Activated naive CD8-positive, alpha-beta T cell treated with anti-CD3 and anti-CD28 coated beads for 36 hours (primary cell): ENCODE measurements at regions not wholly inside any gene's neighbourhood (a gene's known extent, or its start where the extent isn't known, plus 50 kb on each side); places are given as distances from the start of the nearest gene placed in this dataset.

Experiments
- DNase-seq: peaks from one replicate; pipeline ENCODE4 v3.0.0; 2021
- H3K27ac Mint-ChIP-seq: one replicate; pipeline ENCODE4 v1.8.0; 2022; ENCODE audit warnings: mild to moderate bottlenecking, moderate library complexity, mixed read lengths
- H3K27me3 Mint-ChIP-seq: one replicate; pipeline ENCODE4 v1.8.0; 2022; ENCODE audit warnings: mild to moderate bottlenecking, mixed read lengths
- H3K36me3 Mint-ChIP-seq: one replicate; pipeline ENCODE4 v1.8.0; 2021; ENCODE audit warnings: mild to moderate bottlenecking, mixed read lengths
- H3K4me1 Mint-ChIP-seq: one replicate; pipeline ENCODE4 v1.8.0; 2021; ENCODE audit warnings: mixed read lengths
- H3K4me3 Mint-ChIP-seq: one replicate; pipeline ENCODE4 v1.8.0; 2022; ENCODE audit warnings: mild to moderate bottlenecking, moderate library complexity, mixed read lengths
- H3K9me3 Mint-ChIP-seq: one replicate; pipeline ENCODE4 v1.8.0; 2022; ENCODE audit warnings: mixed read lengths

DNA sequence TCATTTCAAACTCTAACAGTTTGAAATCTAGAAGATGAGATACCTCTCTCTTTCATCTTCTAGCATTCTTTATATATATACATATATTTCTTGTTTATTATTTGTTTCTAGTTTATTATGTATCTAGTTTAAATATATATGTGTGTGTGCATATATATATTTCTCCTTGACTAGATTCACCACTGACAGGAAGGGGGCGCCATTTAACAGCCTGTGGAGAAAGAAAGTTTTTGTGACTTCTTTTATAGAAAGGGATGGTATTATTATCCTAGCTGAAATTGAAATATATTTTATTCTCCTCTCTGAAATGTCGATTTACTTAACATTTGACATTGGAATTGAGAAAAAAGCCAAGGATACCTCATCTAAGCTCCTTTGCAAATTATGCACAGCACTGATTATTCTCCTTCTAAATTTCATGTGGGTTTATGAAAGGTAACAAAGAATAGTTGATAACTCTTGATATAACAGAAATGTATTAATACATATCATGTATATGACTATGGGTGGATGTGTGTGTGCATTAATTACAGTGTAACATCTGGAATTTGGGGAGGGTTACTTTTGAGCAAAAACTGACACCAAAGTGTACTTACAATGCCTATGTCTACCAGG is 160.7 kb upstream of the NT5C1B start:
- DNase-seq: peak; percentile 29
- Mint-ChIP-seq H3K4me1 (no peaks in the 10 kb centered on the region), H3K4me3 (no peak overlapping the region), H3K9me3 (no peaks in the 10 kb centered on the region), H3K27ac (no peak overlapping the region), H3K27me3 (no peaks in the 10 kb centered on the region), H3K36me3 (no peaks in the 10 kb centered on the region)

DNA sequence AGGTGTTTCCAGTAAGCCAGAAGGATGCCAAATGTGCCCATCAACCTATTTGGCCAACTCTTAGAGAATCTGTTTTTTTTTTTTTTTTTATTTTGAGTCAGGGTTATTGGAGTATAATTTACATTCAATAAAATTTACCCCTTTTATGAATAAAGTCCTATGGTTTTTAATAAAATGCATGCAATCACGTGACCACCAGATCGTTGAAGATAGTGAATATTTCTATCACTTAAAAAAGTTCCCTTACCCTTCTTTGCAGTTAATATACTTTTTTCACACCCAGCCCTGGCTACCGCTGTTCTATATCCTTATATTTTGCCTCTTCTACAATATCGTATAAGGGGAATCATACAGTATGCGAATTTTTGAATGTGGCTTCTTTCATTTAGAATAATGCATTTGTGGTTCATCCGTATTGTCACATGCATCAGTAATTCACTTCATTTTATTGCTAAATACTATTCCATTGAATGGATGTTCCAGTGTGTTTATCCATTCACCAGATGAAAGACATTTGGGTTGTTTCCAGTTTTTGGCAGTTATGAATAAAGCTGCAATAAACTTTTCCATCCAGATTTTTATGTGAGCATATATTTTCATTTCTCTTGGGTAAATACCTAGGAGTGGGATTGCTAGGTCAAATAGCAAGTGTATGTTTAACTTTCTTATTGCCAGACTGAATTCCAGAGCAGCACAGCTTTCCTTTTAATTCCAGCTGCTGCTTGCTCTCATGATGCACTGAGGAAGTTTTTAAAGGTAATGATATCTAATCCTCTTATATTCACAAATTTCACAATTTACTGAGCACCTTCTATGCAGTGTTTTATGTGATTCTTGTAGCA is 156.3 kb upstream of the NT5C1B start:
- no peaks in the 10 kb centered on the region for H3K36me3 Mint-ChIP-seq
- H3K4me1 Mint-ChIP-seq: no peaks in the 10 kb centered on the region
- H3K27ac Mint-ChIP-seq: no peak overlapping the region
- no peaks in the 10 kb centered on the region for H3K9me3 Mint-ChIP-seq
- H3K27me3 Mint-ChIP-seq: no peaks in the 10 kb centered on the region
- no peak for DNase-seq
- H3K4me3 Mint-ChIP-seq: no peak overlapping the region

DNA sequence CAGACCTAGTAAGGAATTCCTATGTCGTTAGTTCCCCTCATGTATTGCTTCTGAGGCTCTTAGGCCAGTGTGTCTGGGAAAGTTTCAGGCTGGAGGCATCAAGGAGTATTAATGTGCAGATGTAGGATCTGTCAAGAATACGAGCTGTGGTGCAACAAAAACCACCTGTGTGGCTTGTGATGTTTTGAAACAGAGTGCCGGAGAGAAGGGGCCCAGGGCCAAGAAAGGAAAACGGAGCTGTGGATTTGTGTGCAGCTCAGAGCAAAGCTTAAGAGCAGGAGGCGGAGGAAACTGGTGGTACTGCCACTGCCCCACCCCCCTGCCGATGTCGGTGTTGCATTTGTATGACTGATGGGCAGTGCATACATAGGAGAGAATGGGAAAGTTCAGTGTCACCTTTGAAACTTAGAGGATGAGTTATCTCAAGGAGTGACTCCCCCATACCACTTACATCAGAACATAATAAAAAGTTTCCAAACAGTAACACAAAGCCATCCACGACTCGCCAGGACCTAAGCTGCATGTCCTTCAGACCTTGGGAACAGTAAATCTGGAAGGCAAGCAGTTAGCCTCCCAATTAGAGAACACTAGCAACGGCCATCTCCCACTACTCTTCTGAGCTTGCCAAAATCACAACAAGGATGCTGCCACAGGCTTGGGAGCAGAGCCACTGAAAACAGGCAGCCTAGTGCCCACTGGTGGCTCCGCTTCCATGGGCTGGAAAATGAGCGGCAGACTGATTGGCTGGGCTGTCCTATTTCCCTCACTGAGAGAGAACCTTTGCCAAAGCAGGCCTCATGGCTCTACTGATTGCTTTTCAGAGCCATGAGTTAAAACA is 152.7 kb upstream of the NT5C1B start:
- no peak overlapping the region for H3K4me3 Mint-ChIP-seq
- H3K4me1 Mint-ChIP-seq: no peaks in the 10 kb centered on the region
- H3K27me3 Mint-ChIP-seq: no peaks in the 10 kb centered on the region
- no peaks in the 10 kb centered on the region for H3K9me3 Mint-ChIP-seq
- H3K36me3 Mint-ChIP-seq: no peaks in the 10 kb centered on the region
- no peak for DNase-seq
- no peak overlapping the region for H3K27ac Mint-ChIP-seq

DNA sequence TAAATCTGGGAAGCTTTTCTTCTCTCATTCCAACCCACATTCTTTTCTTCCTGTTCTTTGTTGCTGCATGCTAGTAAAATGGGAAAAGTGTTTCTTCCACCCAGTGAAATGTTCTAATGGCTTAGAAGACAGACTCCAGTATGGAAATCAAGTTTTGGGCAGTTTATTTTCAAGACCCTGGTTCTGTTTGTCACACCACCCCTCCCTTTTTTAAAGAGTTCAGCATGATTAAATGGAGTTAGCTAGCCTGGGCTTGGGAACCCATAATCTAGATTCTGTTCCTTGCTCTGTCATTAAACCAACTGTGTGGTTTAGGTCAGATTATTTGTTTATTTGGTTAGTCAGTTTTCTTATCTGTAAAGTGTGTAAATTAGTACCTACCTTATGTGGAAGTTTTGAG is 151.8 kb upstream of the NT5C1B start:
- H3K36me3 Mint-ChIP-seq: peaks cover 6% of the 10 kb centered on the region
- H3K9me3 Mint-ChIP-seq: peaks cover 7% of the 10 kb centered on the region
- DNase-seq: no peak
- H3K4me1 Mint-ChIP-seq: no peaks in the 10 kb centered on the region
- H3K27me3 Mint-ChIP-seq: no peaks in the 10 kb centered on the region
- H3K4me3 Mint-ChIP-seq: no peak overlapping the region
- H3K27ac Mint-ChIP-seq: no peak overlapping the region

DNA sequence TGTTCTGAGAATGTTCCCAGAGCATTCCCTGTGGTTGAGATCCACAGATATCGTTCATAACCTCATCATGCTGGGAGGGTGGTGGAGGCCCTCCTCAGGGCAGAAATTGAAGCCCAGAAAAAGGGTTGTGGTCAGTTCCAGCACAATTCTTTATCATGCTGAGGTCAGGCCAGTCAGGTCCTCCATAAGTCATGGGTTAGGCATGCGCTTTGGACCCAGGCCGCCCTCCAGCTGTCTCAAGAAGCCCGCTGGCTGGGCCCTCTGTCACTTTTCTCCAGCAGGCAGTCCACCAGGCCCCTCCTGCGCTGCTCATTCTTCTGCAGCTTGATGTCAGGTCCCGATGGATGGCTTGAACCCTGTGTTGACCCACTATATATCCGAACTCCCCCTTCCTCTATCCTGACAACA is 151.1 kb upstream of the NT5C1B start:
- DNase-seq: no peak
- H3K4me3 Mint-ChIP-seq: no peak overlapping the region
- no peaks in the 10 kb centered on the region for H3K27me3 Mint-ChIP-seq
- no peak overlapping the region for H3K27ac Mint-ChIP-seq
- no peaks in the 10 kb centered on the region for H3K4me1 Mint-ChIP-seq
- peaks cover 6% of the 10 kb centered on the region for H3K36me3 Mint-ChIP-seq
- peaks cover 10% of the 10 kb centered on the region for H3K9me3 Mint-ChIP-seq

DNA sequence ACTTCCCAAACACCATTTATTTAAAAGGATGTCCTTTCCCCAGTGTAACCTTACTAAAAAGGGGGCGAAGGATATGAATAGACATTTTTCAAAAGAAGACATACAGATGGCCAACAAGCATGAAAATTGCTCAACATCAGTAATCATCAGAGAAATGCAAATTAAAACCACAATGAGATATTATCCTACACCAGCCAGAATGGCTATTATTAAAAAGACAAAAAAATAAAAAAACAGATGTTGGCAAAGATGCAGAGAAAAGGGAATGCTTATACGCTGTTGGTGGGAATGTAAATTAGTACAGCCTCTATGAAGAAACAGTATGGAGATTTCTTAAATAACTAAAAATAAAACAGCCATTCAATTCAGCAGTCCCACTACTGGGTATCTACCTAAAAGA is 142.3 kb upstream of the NT5C1B start:
- H3K4me1 Mint-ChIP-seq: no peaks in the 10 kb centered on the region
- H3K4me3 Mint-ChIP-seq: no peak overlapping the region
- no peak overlapping the region for H3K27ac Mint-ChIP-seq
- H3K27me3 Mint-ChIP-seq: no peaks in the 10 kb centered on the region
- H3K9me3 Mint-ChIP-seq: peaks cover 12% of the 10 kb centered on the region
- H3K36me3 Mint-ChIP-seq: peaks cover 3% of the 10 kb centered on the region
- no peak for DNase-seq

DNA sequence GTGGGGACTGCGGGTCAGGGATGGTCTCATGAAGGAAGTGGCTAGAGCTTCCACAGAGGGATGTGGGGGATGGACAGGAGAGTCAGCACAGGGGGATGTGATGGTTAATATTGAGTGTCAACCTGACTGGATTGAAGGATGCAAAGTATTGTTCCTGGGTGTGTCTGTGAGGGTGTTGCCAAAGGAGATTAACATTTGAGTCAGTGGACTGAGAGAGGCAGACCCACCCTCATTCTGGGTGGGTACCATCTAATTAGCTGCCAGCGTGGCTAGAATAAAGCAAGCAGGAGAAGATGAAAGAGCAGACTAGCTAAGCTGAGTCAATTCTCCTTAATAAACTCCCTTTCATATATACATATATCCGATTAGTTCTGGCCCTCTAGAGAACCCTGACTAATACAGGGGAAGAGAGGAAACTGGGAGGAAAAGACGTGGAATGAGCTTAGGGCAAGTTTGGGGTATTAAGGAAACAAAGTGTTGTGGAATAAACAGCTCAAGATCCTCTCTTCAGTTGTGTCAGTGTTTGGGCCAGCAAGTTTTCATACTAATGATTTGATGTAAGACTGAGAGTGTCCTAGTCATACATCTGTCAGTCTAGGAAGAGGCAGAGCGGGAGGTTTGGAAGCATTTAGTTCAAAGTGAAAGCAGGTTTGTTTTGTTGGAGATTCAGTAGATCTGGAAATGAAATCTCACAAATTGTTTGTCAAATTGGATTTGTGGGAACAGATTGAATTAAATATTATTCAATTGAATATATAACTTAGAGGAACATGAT is 135.2 kb upstream of the NT5C1B start:
- no peak for DNase-seq
- Mint-ChIP-seq H3K27me3 (no peaks in the 10 kb centered on the region), H3K27ac (no peak overlapping the region), H3K4me1 (no peaks in the 10 kb centered on the region), H3K4me3 (no peak overlapping the region), H3K9me3 (no peaks in the 10 kb centered on the region), H3K36me3 (peaks cover 7% of the 10 kb centered on the region)

DNA sequence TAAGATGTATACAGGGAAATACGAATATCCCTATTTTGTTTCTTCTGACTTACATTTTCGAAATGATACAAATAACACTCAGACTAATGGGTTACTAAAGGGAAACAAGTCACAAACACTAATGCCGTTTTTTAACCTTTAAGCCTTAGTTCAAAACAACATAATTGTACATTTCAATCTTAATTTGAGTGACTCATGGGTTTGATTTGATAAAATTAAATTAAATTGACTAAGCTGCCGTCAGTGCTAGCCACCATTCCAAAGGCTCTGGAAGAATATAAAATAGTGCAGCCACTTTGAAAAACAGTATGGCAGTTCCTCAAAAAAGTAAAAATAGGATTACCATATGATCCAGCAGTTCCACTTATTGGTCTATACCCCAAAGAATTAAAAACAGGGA is 133.8 kb upstream of the NT5C1B start:
- H3K9me3 Mint-ChIP-seq: no peaks in the 10 kb centered on the region
- peaks cover 7% of the 10 kb centered on the region for H3K36me3 Mint-ChIP-seq
- H3K4me1 Mint-ChIP-seq: no peaks in the 10 kb centered on the region
- no peak overlapping the region for H3K27ac Mint-ChIP-seq
- no peaks in the 10 kb centered on the region for H3K27me3 Mint-ChIP-seq
- no peak for DNase-seq
- no peak overlapping the region for H3K4me3 Mint-ChIP-seq

DNA sequence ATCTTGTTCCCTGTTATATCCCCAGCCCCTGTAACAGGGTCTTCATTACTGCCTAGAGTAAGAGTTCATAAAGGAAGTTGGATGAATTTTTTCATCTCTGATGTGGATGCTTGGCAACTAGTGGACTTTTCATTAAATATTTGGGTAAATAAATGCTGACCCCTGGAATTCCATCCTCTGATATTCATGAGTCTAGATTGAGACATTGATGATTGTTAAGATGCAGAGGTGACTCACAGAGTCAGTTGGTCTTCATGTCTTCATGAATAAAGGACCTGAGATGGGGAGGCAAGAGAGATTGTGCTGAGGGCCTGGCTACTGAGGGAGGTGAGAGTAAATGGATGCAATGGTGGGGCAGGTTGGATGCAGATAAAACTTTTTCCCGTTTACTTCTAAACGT is 132.7 kb upstream of the NT5C1B start:
- no peaks in the 10 kb centered on the region for H3K27me3 Mint-ChIP-seq
- peaks cover 7% of the 10 kb centered on the region for H3K36me3 Mint-ChIP-seq
- no peaks in the 10 kb centered on the region for H3K4me1 Mint-ChIP-seq
- no peak overlapping the region for H3K27ac Mint-ChIP-seq
- no peak overlapping the region for H3K4me3 Mint-ChIP-seq
- H3K9me3 Mint-ChIP-seq: no peaks in the 10 kb centered on the region
- no peak for DNase-seq

DNA sequence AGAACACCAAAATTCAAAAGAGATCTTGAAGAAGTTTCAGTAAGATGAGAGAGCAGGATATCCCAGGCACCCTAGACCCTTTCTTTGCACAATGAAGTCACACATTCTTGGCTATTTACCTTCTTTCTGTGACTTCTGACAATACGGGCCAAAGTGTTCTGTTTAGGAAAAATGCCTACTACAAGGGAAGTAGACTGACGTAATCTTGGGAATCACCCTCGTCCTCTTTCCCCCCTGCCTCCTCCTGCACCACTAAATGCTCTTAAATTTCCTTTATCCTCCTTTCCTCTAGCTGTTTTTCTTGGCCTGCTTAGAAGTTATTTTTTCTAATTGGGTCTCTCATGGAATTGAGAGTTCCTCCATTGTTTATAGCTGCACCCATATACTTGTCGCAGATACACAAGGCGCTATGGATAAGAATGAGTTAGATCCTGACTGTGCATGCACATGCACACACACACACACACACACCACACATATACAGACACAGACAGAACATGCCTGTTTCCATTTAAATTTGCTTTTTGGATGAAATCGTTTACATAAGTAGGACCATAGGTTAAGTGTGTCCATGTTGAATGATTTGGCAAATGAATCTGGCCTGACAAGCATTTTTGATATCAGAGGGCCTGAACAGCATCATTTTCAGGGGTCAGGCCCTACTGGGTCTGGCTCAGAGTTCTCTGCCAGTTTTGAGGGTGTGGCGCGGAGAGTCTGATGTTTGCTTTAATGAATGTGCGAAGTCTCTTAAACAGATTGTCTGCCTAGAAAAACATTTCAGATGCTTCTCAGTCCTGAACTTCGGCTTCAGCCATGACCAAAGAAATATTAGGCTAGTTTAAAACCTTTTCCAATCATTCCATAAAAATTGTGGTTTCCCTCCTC is 131.9 kb upstream of the NT5C1B start:
- Mint-ChIP-seq H3K4me1 (no peaks in the 10 kb centered on the region), H3K27me3 (no peaks in the 10 kb centered on the region), H3K36me3 (peaks cover 7% of the 10 kb centered on the region), H3K9me3 (no peaks in the 10 kb centered on the region), H3K27ac (no peak overlapping the region), H3K4me3 (no peak overlapping the region)
- DNase-seq: no peak

DNA sequence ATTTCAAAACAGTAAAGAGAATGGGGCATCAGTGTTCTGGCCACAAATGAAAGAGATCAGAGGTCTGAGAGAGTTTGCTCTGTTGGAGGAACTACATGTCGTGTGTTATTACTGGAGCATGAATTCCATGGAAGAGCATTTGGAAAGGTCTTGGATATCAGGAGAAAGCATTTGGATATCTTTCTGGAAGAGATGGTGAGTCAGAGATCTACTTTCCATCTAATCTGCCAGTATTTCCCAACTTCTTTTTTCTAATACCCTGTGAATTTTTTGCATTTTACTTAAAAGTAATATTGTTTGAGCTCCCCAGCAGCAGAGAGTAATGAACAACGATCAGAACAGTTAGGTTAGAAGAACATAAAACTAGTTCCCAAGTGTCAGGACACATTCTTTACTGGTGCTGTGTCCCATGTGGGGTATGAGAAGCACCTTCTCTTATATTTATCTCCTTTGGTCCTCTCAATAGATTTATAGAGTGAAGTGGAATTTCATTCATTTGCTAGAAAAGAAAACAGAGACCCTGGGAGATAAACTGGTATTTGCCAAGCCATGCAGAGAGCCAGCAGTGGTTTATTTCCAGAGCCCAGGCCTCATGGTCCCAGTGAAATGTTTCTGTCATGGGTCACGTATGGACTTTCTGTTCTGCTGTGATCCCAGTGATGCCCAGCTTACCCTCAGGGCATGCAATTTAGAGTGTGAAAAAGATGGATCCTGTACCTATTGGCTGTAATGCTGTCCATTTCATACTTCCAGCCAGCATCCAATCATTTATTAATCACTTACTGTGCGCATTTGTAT is 130.8 kb upstream of the NT5C1B start:
- Mint-ChIP-seq H3K27ac (no peak overlapping the region), H3K27me3 (no peaks in the 10 kb centered on the region), H3K4me3 (no peak overlapping the region), H3K4me1 (no peaks in the 10 kb centered on the region), H3K36me3 (peaks cover 11% of the 10 kb centered on the region), H3K9me3 (peaks cover 3% of the 10 kb centered on the region)
- DNase-seq: no peak

DNA sequence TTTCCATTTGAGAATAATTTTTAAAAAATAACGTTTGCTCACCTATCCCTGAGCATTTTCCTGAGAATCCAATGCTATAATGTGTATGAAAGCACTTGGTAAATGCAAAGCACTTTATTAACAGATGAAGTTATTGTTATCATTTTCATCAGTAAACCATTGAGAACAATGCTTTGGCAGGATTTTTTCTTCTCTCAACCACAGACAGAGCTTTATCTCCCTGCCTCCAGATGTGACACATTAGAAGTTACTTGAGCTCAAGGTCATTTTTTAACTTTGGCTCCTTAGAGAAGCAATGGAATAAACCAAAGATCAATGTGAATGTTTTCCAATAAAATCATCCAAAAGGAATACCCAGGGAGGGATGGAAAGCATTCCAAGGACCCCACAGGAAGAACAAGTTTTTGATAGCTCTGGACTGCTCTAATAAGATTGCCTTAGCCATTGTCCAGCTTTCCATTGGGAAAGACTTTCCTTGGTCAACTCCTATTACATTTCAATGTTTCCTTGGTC is 118.9 kb upstream of the NT5C1B start:
- Mint-ChIP-seq H3K36me3 (peaks cover 4% of the 10 kb centered on the region), H3K9me3 (peaks cover 3% of the 10 kb centered on the region), H3K4me1 (no peaks in the 10 kb centered on the region), H3K27me3 (no peaks in the 10 kb centered on the region), H3K4me3 (no peak overlapping the region), H3K27ac (no peak overlapping the region)
- DNase-seq: no peak

DNA sequence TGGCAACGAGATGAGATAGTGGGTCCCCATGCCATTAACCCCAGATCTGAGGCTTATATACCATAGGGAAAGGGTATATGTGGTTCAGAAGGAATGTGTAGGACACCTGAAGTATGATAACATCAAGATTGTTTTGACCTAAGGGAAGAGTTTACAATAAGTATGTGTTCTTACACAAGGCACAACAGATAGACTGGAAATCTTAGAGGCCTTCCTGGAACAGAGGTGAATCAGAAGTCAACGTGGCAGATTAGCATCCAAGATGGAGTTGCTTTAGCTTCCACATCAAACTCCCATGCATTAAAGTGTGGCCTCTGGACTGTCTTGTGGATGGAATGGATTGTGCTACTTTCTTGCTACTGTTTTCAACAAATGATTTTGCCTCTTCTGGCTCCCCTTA is 116.6 kb upstream of the NT5C1B start:
- no peak for DNase-seq
- peaks cover 2% of the 10 kb centered on the region for H3K36me3 Mint-ChIP-seq
- H3K4me1 Mint-ChIP-seq: no peaks in the 10 kb centered on the region
- H3K4me3 Mint-ChIP-seq: no peak overlapping the region
- H3K27ac Mint-ChIP-seq: no peak overlapping the region
- H3K9me3 Mint-ChIP-seq: no peaks in the 10 kb centered on the region
- no peaks in the 10 kb centered on the region for H3K27me3 Mint-ChIP-seq
